ENCODE measurements at regions not wholly inside any gene's neighbourhood (a gene's known extent, or its start where the extent isn't known, plus 50 kb on each side); places are given as distances from the start of the nearest gene placed in this dataset.

- TF ChIP-seq CTCF (IDR thresholded peaks at IDR 0.05; ENCODE audit: low read length) (no peak), EZH2 (IDR thresholded peaks at IDR 0.05; ENCODE audit: borderline replicate concordance, low read length) (no peak)
- no peaks in the 10 kb centered on the region for H4K20me1 ChIP-seq (ENCODE audit: insufficient read depth, low read length)
- no peak overlapping the region for H2AFZ ChIP-seq (ENCODE audit: low read length)
- H3K9ac ChIP-seq (ENCODE audit: low read length): no peak overlapping the region
- H3K79me2 ChIP-seq (ENCODE audit: insufficient read depth, low read length): no peaks in the 10 kb centered on the region
- no peaks in the 10 kb centered on the region for H3K27me3 ChIP-seq (ENCODE audit: insufficient read depth, low read length)
- H3K4me3 ChIP-seq (ENCODE audit: low read depth, low read length, poor library complexity, severe bottlenecking): no peak overlapping the region
- H3K36me3 ChIP-seq (ENCODE audit: insufficient read depth, low read length): no peaks in the 10 kb centered on the region
- H3K4me1 ChIP-seq (ENCODE audit: insufficient read depth, low read length, severe bottlenecking): no peaks in the 10 kb centered on the region
- H3K9me2 ChIP-seq (ENCODE audit: low read depth, low read length): no peaks in the 10 kb centered on the region
- no peak overlapping the region for H3K27ac ChIP-seq (ENCODE audit: low read depth, low read length, poor library complexity, severe bottlenecking)
- H3F3A ChIP-seq (ENCODE audit: insufficient read depth, low read length): no peaks in the 10 kb centered on the region
- no peaks in the 10 kb centered on the region for H3K9me3 ChIP-seq (ENCODE audit: low read length)
- H3K4me2 ChIP-seq (ENCODE audit: low read length): no peak overlapping the region
These were observed 429.0 kb downstream of the MIAT start for GRCh38 chr22:27086080-27087044.

- Histone ChIP-seq H3K9me3 (ENCODE audit: low read length) (no peaks in the 10 kb centered on the region), H3K4me3 (ENCODE audit: low read depth, low read length, poor library complexity, severe bottlenecking) (no peak overlapping the region), H4K20me1 (ENCODE audit: insufficient read depth, low read length) (no peaks in the 10 kb centered on the region), H3K4me1 (ENCODE audit: insufficient read depth, low read length, severe bottlenecking) (no peaks in the 10 kb centered on the region), H3K36me3 (ENCODE audit: insufficient read depth, low read length) (no peaks in the 10 kb centered on the region), H2AFZ (ENCODE audit: low read length) (no peak overlapping the region), H3F3A (ENCODE audit: insufficient read depth, low read length) (no peaks in the 10 kb centered on the region), H3K27me3 (ENCODE audit: insufficient read depth, low read length) (no peaks in the 10 kb centered on the region), H3K27ac (ENCODE audit: low read depth, low read length, poor library complexity, severe bottlenecking) (no peak overlapping the region), H3K4me2 (ENCODE audit: low read length) (no peak overlapping the region), H3K9ac (ENCODE audit: low read length) (no peak overlapping the region), H3K9me2 (ENCODE audit: low read depth, low read length) (no peaks in the 10 kb centered on the region), H3K79me2 (ENCODE audit: insufficient read depth, low read length) (no peaks in the 10 kb centered on the region)
- TF ChIP-seq CTCF (IDR thresholded peaks at IDR 0.05; ENCODE audit: low read length) (no peak), EZH2 (IDR thresholded peaks at IDR 0.05; ENCODE audit: borderline replicate concordance, low read length) (no peak)
These were observed 429.7 kb downstream of the MIAT start for GRCh38 chr22:27087051-27087450.

GRCh38 chr22:27088026-27088425 lies 430.6 kb downstream of the MIAT start:
- no peaks in the 10 kb centered on the region for H3K79me2 ChIP-seq (ENCODE audit: insufficient read depth, low read length)
- no peak overlapping the region for H2AFZ ChIP-seq (ENCODE audit: low read length)
- H3K27ac ChIP-seq (ENCODE audit: low read depth, low read length, poor library complexity, severe bottlenecking): no peak overlapping the region
- no peak overlapping the region for H3K4me2 ChIP-seq (ENCODE audit: low read length)
- H3K9me2 ChIP-seq (ENCODE audit: low read depth, low read length): no peaks in the 10 kb centered on the region
- no peaks in the 10 kb centered on the region for H3K27me3 ChIP-seq (ENCODE audit: insufficient read depth, low read length)
- no peaks in the 10 kb centered on the region for H3F3A ChIP-seq (ENCODE audit: insufficient read depth, low read length)
- no peaks in the 10 kb centered on the region for H4K20me1 ChIP-seq (ENCODE audit: insufficient read depth, low read length)
- H3K4me1 ChIP-seq (ENCODE audit: insufficient read depth, low read length, severe bottlenecking): no peaks in the 10 kb centered on the region
- H3K9ac ChIP-seq (ENCODE audit: low read length): no peak overlapping the region
- no peaks in the 10 kb centered on the region for H3K36me3 ChIP-seq (ENCODE audit: insufficient read depth, low read length)
- TF ChIP-seq CTCF (IDR thresholded peaks at IDR 0.05; ENCODE audit: low read length): no peak
- TF ChIP-seq EZH2 (IDR thresholded peaks at IDR 0.05; ENCODE audit: borderline replicate concordance, low read length): no peak
- no peak overlapping the region for H3K4me3 ChIP-seq (ENCODE audit: low read depth, low read length, poor library complexity, severe bottlenecking)
- H3K9me3 ChIP-seq (ENCODE audit: low read length): no peaks in the 10 kb centered on the region

All from OCI-LY1 (cell line).